ENCODE measurements at regions not wholly inside any gene's neighbourhood (a gene's known extent, or its start where the extent isn't known, plus 50 kb on each side); places are given as distances from the start of the nearest gene placed in this dataset.
"Not testable (repeated sequence)": the region's sequence is repeated elsewhere in the genome, so short reads cannot be mapped to it uniquely, and the experiment has no call there.

DNA sequence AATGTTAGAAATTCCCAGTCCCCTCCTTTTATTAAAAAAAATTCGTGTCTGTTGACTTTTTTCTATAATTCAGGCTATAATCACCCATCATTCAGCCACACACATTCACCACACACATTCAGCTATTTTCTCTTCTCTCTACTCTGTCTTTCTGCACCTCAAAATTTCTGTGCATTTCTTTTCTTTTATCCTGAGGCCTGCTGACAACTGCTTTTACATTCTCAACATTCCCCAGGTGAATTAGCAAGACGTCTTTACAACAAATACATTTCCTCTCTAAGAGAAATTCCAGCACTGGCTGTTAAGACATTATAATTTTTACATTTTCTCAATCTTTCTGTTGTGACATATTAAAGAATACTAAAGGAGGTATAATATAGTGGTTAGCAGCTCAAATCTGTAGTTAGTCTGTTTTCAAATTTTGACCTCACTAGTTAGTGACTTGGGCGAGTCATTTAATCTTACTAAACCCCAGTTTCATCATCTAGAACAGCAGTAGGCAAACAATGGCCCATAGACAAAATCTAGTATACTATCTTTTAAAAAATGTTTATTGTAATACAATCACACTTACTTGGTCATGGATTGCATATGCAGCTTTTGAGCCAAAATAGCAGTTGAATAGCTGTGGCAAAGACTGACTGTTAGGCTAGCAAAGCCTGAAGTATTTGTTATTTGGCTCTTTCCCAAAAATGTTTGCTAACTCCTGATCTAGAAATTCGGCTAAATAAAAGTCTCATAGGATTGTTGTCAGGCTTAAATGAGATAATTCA, 350.7 kb downstream of the NSUN3 start:
- DNase-seq = no peak

DNA sequence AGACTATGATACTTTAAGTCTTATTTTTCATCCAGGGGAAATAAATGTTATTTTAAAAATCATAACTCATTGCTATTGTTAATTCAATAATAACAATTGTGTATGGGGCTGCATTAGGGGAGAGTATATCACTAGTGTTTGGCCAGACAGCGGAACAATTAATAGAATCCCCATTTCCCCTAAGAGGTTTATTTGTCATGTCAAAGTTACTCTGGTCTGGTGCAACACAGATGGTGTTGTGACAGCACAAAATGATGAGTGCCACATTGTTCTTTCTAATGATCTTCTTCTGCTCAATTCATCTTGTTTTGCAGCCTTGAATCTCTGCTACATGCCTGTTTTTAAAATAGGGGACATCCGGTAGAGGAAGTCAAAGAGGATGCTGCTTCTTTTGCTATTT, 351.6 kb downstream of the NSUN3 start:
- no peak for DNase-seq

DNA sequence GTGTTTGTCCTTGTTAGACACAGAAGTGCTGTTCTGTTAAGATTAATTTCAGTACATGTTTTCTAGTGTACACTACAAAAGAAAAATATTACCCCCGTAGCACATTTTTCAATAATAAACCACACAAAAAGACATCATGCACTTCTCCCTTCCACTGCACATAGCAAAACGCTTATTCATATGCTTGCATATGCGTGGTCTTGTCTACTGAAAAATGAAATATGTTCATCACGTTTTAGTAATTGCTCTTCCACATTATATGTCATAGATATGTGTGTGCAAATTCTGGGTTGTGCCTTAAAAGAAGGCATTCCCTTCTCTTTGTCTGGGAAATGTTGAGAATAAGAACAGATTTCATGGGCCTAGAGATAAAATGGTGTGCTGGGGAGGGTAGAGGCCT, 353.9 kb downstream of the NSUN3 start:
- DNase-seq = no peak

DNA sequence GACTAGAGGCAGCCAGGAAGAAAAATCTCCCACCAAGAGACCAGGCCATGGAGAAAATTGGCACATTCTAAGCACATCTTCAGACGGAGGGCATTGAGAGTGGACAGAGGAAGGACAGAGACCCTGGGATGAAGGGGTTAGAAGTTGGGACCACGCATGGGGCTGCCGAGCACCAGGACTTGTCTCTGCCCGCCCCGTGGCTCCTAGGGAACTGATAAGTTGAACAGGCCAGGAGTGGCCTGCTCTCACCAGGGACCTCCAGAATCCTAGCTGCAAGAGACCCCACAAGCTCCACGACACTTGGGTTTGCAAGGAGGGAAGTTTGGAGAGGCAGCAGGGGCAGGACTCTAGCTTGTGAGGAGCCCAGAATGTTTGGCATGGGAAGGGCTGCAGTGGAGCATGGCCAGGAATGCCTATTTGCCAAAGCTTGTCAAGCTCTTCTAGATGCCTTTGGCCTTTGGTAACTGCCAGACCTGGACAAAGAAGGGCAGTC, 355.1 kb downstream of the NSUN3 start:
- DNase-seq = no peak

DNA sequence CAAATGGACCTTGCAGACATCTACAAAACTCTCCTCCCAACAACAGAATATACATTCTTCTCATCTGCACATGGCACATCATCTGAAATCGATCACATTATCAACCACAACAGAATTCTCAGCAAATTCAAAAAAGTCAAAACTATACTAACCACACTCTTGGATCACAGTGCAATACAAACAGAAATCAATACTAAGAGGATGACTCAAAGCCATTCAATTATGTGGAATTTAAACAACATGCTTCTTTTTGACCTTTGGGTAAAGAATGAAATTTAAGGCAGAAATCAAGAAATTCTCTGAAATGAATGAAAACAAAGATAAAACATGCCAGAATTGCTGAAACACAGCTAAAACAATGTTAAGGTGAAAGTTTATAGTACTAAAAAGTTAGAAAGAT, 358.1 kb downstream of the NSUN3 start:
- no peak for DNase-seq

DNA sequence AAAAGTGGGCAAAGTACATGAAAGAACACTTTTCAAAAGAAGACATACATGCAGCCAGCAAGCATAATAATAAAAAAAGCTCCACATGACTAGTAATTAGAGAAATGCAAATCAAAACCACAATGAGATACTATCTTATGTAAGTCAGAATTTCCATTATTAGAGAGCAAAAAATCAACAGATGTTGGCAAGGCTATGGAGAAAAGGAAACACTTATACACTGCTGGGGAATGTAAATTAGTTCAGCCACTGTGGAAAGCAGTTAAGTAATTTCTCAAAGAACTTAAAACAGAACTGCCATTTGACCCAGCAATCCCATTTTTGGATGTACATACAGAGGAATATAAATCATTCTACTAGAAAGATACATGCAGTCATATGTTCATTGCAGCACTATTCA, 360.7 kb downstream of the NSUN3 start:
- no peak for DNase-seq

DNA sequence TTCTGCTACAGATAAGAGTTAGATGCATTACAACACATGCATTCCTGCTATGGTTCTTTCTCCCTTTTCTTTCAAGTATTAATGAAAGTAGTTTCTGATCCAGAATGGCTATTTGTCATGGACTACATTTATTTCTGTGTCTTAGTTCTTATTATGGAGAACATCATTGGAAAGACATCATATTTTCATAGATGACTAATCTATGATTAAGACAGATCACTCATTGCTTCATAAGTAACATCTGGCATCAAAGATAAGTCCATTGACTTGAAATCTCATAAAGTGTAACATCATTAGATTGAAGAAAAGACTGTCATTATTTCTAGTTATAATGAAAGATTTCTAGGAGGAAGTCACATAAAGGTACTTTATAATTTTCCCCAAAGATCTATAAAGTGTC, 366.7 kb downstream of the NSUN3 start:
- no peak for DNase-seq

DNA sequence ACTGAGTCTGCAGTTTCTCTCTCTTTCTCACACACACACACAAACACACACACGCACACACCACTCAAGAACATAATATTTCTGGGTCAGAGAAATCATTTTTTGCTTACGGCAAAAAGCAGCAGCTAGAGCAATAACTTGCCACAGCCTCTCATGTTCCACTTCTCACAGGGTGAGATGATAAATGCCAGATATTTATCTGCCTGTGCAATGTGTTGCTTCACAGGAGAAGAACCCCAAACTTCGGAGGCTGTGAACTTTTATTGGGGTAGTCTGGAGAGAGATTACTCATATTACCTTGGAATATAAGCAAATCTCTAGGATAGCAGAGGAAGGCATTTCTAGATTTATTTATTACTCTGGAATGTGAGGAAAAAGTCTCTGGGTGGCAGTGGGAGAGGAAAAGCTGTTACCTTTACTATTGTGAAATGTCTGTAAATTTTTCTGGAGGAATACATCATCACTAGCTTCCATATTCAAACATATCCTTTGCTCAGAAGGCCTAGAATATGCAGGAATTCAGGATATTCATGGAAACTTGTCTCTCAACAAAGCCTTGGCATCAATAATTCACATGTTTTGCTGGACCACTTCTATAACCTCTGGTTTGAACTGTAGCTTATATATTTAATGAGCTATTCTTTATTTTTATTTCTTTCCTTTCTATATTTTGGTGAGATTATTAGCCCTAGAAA, 369.2 kb downstream of the NSUN3 start:
- no peak for DNase-seq

DNA sequence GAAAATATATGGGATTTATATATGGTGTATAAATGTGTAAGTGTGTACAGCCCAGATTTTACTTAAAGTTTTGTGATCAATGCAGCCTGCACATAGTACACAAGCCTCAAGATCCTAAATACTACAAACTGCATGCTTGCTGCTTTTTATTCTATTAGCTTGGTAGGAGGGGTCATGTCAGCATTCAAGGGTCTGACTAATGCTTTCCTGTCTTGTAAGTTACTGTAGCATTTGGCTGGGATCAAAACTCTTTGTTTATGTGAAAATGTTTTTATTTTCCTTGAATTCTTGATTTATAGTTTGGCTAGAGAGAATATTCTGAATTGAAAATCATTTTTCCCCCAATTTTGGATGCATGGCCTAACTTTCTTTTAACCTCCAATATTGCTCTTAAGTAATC, 370.9 kb downstream of the NSUN3 start:
- DNase-seq = no peak

DNA sequence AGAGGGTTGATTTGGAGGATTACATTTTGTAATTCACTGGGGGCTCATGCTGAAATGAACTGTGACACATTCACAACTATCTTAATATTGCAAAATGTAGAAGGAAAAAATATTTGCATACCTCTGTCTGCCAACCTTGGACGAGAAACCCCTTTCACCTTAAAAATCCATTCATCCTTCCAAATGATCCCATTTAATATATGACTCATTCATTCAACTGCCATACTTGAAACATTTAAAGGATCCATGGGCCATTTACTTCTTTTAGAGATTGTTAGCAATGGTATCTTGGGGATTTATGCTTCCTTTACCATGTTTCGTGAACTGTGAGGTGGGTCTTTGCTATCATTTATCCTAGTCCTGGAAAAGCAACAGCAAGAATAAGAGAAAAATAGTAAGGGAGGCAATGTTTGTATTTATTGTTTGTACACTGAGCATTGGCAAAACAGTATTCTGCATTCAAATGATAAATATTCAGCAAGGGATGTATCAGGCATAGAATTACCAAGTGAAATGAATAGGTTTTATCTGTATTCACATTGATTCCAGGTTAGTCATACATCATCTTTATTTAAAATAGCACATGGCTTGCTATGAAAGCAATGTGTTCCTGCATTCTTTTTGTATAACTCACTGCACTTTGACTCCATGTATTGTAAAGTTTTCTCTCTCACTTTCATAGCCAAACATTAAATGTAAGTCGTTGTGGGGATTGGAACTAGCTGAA, 378.1 kb downstream of the NSUN3 start:
- DNase-seq = no peak

DNA sequence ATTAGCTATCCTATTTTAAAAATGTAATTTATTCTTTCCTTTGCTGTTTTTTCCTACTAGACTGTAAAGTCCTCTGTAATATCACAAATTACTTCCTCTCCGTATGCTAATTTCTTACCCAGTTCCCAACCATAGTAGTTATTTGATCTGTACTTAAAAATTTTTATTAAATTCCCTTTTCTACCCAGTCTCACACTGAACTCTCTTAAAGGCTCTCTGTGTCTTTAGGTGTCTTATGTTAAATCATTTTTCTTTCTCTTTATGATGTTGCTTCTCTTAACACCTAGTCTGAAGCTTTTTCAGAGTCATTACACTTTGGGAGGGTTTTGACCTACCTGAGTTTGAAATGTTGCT, 378.6 kb downstream of the NSUN3 start:
- no peak for DNase-seq

DNA sequence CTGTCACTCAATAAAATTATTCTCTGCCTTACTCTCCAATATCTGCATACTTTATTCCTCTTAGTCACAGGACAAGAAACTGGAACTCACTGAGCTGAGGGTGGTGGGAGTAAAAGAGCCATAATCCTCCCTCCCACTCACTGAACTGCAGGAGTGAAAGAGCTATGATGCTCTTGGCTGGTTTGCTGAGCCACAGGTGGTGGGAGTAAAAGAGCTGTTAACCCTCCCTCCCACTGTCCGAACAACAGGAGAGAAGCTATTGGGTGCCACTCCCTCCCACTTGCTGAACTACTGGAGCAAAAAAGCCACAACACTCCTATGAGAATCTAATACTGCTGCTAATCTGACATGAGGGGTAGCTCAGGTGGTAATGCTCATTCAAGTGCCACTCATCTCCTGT, 391.0 kb downstream of the NSUN3 start:
- DNase-seq = no peak

DNA sequence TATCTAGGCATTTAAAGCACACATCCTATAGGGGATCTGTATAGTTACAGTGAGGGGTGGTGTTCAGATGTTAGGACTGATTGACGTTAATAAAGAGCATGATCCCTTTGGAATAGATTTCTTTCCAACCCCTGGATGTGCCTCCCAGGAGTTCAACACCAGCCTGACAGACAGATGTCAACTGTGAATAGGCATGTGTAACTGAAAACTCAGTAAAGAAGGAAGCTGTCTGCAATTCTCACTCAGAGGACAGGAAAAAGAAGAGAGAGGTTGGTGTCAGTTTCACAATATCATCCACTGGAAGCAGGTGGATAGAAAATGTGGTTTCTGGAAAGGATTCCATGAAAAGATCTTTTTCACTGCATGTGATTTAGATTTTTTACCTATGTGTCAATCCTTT, 396.3 kb downstream of the NSUN3 start:
- DNase-seq = no peak

DNA sequence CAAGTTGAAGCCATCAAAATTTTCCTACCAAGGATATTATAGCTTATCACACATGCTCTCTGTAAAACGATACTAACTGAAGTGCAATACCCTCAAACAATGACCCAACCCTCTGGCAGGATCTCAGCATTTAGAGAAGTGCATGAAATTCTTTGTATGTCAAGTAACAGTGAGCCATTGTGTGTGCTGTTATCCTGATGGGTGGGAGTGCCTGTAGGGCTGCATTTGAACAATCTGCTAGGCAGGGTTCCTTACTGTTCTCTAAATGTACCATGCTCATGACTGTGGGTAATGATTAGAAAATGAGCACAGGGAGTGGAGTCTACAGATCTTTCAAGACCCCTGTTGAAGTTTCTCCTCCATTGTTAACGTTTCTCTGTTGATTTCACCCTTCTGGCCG, 398.1 kb downstream of the NSUN3 start:
- no peak for DNase-seq

DNA sequence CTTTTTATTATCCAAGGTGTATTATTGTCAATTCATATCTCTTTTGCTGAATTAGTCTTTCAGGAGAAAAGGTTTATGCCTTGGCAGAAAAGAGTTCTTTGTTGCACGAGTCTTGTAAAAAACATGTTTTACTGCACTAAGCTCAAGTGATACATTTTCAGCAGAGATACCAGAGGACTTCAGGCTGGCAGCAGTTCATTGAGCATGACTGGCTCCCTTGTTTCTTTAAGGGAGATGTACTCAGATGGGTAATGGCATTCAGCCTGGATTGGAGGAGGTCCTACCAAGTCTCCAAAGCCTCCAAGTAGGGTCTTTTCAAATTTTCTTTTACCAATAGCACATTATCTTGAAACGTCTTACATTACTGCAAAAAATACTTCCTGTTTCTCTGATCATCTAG, 400.1 kb downstream of the NSUN3 start:
- no peak for DNase-seq

DNA sequence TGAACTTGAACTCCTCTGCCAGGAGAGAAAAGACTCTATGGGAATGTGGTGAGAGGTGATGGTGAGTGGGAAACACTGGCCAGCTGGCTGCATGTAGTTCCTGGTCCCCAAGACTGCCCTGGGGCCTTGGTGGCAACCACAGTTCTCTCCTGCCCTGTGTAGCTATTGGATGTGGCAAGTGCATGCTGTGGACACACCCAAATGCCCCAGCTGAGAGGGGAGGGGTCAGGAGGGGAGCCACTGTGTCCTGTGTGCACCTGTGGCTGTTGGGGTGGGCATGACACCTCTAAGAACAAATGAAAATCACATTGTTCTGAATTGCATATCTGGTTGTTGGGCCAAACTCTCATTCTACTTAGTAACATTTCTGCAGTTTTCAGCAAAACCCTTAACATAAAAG, 409.6 kb downstream of the NSUN3 start:
- no peak for DNase-seq

DNA sequence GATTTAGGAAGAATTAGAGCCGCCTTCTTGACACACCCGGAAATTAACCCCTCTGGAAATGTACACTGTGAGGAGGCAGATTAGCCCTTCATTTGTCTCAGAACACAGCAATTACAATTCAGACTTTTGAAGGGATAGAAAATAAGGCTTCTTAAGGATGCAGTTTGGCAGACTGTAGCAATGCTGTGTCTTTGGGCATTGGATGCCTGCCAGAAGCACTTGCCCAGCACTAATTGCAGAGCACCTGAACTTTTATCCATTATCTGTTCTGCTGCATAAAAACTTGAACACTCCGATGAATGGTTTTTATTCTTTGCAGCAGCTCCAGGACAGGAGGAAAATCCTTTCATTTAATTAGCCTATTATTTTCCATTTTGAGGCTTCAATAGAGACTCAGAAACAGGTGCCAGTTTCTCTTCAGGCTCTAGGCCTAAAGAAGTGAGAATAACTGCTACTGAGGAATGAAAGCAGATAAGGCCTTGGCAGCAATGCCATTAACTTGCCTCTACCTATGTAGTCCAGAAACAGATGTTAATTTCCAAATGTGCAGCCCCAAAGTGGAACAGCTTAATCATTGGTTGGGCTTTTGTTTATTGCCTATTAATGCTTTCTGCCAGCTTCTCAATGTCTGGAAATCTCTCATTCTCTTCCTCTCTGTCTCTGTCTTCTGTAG, 418.5 kb downstream of the NSUN3 start:
- no peak for DNase-seq

DNA sequence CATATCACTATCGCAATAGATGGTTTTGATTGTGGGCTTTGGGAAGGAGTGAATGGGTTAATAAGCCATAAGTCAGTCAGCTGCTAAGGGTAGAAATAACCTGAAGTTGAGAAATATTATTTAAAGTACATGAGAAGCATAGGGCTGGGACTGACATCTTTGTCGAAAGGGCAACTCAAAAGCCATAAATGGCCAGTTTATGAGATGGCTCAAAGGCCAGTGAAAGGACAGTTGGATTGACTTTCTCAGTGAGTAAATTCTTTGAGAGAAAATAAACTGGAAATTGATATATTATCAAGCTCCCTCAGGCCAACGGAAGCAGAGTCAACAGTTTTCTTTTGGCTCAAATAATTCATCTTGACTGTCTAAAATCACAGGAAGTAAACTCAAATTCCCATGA, 419.8 kb downstream of the NSUN3 start:
- no peak for DNase-seq

DNA sequence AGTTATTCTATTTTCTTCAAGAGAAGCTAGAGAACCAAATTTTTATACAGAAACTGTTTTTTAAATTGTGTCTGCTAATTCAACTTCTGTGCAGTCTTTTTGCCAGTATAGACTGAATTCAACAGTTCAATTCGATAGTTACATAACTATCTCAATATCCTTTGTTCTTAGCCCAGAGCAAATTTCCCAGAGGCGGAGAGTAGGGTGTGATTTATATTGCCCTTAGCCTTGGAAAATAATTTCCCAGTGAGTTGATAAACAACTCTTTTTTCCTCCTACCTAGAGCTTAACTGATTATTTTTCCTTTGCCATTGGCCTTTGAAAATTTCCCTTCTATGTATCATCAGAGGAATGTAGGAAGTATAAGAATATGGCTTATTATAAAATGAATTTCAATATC, 420.5 kb downstream of the NSUN3 start:
- no peak for DNase-seq

DNA sequence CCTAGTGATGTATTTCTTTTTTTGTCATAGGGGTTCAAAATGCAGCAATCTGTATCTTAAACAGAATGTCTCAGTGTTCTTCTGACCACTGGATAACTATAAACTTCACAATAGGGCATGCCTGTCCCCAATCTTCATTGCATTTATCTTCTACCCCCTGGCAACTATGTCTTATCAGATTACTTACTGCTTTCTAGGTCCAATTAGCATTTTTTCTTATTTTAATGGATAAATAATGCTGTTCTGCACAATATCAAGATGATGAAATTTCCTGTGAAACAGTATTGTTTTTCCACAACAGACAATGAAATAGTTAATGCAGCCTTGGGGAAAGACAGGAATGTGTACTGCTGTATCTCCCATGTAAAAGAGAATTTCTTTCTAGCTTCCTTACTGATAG, 432.1 kb downstream of the NSUN3 start:
- DNase-seq = no peak

DNA sequence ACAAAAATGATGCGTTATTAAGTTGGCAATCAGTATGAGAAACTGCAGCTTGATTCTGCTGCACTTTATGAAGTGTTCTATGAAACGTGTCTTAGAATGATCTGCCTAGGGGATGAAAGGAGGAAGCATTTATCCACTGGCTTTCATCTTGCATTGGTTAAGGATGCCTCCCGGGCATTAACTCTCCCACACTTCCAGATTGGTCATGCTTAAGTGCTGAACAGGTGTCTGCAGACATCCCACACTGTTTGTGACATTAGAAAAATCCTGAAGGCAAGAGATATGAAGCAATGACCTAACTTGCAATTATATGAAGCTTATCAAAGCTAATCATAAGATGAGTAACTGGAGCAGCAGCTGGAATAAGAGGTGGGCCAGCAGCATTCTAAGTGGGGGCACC, 437.3 kb downstream of the NSUN3 start:
- no peak for DNase-seq

DNA sequence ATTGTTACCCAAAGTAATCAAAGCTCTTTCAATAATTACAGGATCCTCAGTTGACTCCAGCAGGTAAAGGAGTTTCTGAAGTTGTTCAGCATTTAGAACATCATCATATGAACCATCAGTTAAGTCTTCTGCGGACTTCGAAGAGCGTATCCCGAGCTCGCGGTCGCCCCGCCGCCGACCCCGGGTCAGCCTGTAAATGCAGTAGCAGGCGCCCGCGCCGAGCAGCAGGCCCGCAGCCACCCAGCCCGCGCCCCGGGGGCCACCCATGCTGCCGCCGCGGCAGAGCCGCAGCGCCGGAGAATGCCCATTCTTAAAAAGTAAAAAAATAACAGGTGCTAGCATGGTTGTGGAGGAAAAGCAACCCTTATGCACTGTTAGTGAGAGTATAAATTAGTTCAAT, 444.5 kb downstream of the NSUN3 start:
- not testable (repeated sequence) for DNase-seq

DNA sequence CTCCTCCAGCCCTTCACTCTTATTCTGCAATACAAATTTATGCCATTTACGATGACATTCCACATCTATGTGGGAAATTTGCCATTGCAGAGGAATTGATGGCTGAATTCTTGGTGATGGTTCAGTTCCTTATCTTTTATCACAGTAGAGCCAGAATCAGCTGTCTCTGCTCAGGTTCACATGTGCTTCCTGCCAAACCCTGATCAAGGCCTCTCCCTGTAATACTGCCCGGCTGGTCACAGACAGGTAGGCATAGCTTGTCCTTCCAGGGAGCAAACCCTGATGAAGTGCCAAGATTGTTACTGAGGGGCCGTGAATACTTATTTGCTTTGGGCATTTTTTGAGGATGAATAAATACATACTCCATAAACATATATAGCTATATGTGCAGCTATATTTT, 450.0 kb downstream of the NSUN3 start:
- no peak for DNase-seq

DNA sequence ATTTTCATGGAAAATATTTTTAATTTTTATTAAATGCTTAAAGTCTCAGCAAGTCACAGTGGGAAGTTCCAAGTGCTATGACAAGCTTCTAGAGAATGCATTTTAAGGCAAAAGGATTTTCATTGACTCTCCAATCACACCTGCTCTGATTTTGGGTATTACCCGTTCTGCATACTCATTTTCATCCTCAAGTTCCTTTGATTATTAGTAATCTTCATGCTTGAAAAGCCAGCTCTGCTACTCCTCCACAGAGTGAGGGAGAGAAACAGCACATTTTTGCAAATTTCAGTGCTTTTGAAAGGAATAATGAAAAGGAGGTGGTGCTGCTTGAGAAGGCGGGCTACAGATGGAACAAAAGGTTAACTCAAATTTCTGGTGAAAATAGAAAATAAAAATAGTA, 450.7 kb downstream of the NSUN3 start:
- no peak for DNase-seq
